D721Med (cell line): ENCODE measurements at regions not wholly inside any gene's neighbourhood (a gene's known extent, or its start where the extent isn't known, plus 50 kb on each side); places are given as distances from the start of the nearest gene placed in this dataset.

Experiments
- DNase-seq: peaks from one replicate; pipeline ENCODE4 v3.0.0; 2011; ENCODE audit warnings: low spot score; ENCODE audit not compliant: insufficient read length
- FAIRE-seq: peaks from 2 replicates; lab custom pipeline; 2011; peaks lifted over from hg19 to GRCh38; lab: Jason Lieb, UNC
- CTCF ChIP-seq: IDR thresholded peaks from 2 replicates; pipeline ENCODE4 v1.5.1; 2012; ENCODE audit warnings: mild to moderate bottlenecking, control low read depth; ENCODE audit not compliant: insufficient read depth; ENCODE audit errors: missing control alignments

- no peak for TF ChIP-seq CTCF
- no peak for FAIRE-seq
- DNase-seq = no peak
Measured at GRCh38 chr3:6088433-6088832, 772.5 kb upstream of the GRM7 start.

GRCh38 chr3:6089780-6090179 is 771.1 kb upstream of the GRM7 start:
- no peak for FAIRE-seq
- no peak for TF ChIP-seq CTCF

GRCh38 chr3:6091262-6091661 is 769.7 kb upstream of the GRM7 start:
- FAIRE-seq (no peak), DNase-seq (no peak)
- no peak for TF ChIP-seq CTCF

More at GRCh38 chr3:6089780-6090179, 771.1 kb upstream of the GRM7 start:
- no peak for DNase-seq

GRCh38 chr3:6095006-6095405 is 765.9 kb upstream of the GRM7 start:
- no peak for TF ChIP-seq CTCF
- FAIRE-seq (no peak), DNase-seq (no peak)

- DNase-seq (no peak), FAIRE-seq (no peak)
- TF ChIP-seq CTCF = no peak
Measured at GRCh38 chr3:6097021-6097420, 763.9 kb upstream of the GRM7 start.

GRCh38 chr3:6097556-6097955 is 763.4 kb upstream of the GRM7 start:
- no peak for FAIRE-seq
- DNase-seq = no peak
- no peak for TF ChIP-seq CTCF

GRCh38 chr3:6098516-6099157 is 762.3 kb upstream of the GRM7 start:
- no peak for FAIRE-seq
- no peak for TF ChIP-seq CTCF
- no peak for DNase-seq
